ENCODE measurements at regions not wholly inside any gene's neighbourhood (a gene's known extent, or its start where the extent isn't known, plus 50 kb on each side); places are given as distances from the start of the nearest gene placed in this dataset.

- TF ChIP-seq, protein P1, sequence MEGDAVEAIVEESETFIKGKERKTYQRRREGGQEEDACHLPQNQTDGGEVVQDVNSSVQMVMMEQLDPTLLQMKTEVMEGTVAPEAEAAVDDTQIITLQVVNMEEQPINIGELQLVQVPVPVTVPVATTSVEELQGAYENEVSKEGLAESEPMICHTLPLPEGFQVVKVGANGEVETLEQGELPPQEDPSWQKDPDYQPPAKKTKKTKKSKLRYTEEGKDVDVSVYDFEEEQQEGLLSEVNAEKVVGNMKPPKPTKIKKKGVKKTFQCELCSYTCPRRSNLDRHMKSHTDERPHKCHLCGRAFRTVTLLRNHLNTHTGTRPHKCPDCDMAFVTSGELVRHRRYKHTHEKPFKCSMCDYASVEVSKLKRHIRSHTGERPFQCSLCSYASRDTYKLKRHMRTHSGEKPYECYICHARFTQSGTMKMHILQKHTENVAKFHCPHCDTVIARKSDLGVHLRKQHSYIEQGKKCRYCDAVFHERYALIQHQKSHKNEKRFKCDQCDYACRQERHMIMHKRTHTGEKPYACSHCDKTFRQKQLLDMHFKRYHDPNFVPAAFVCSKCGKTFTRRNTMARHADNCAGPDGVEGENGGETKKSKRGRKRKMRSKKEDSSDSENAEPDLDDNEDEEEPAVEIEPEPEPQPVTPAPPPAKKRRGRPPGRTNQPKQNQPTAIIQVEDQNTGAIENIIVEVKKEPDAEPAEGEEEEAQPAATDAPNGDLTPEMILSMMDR (IDR thresholded peaks at IDR 0.05; ENCODE audit: low read depth, low read length), result no peak
- TF ChIP-seq POLR2A (IDR thresholded peaks at IDR 0.05; ENCODE audit: extremely low read depth, insufficient read length), result no peak
Observed at GRCh38 chr6:100307561-100307960, 157.2 kb downstream of the SIM1 start.

Measured in NB4 (cell line).